Activated T-helper 2 cell treated with anti-CD3 and anti-CD28 coated beads, Interferon-gamma antibody, Interleukin-2, Interleukin-4, amounts not matched to agents 10 μg/mL and 5 μg/mL and 100 μg/mL, durations not matched to agents 14 hours and 24 hours and 36 hours (primary cell): ENCODE measurements at regions not wholly inside any gene's neighbourhood (a gene's known extent, or its start where the extent isn't known, plus 50 kb on each side); places are given as distances from the start of the nearest gene placed in this dataset.
A peak's percentile ranks its signal among the peaks of the same experiment; 100 is the strongest.

ENCODE experiments used
- DNase-seq: peaks from one replicate; pipeline ENCODE4 v3.0.0; 2021; ENCODE audit warnings: low spot score
- H3K27ac Mint-ChIP-seq: one replicate; pipeline ENCODE4 v1.8.0; 2021; ENCODE audit warnings: mixed read lengths
- H3K27me3 Mint-ChIP-seq: one replicate; pipeline ENCODE4 v1.8.0; 2021; ENCODE audit warnings: low read depth, mixed read lengths
- H3K36me3 Mint-ChIP-seq: one replicate; pipeline ENCODE4 v1.8.0; 2021; ENCODE audit warnings: low read depth, mixed read lengths
- H3K4me1 Mint-ChIP-seq: one replicate; pipeline ENCODE4 v1.8.0; 2021; ENCODE audit warnings: low read depth, mixed read lengths
- H3K4me3 Mint-ChIP-seq: one replicate; pipeline ENCODE4 v1.8.0; 2021; ENCODE audit warnings: low read depth, mild to moderate bottlenecking, moderate library complexity, mixed read lengths
- H3K9me3 Mint-ChIP-seq: one replicate; pipeline ENCODE4 v1.8.0; 2021; ENCODE audit warnings: mixed read lengths
- intact Hi-C: fragments of 100-400 bp; cut with micrococcal nuclease; formaldehyde crosslinking; loops from one replicate; pipeline ENCODE4 v1.15.1; 2023

DNA sequence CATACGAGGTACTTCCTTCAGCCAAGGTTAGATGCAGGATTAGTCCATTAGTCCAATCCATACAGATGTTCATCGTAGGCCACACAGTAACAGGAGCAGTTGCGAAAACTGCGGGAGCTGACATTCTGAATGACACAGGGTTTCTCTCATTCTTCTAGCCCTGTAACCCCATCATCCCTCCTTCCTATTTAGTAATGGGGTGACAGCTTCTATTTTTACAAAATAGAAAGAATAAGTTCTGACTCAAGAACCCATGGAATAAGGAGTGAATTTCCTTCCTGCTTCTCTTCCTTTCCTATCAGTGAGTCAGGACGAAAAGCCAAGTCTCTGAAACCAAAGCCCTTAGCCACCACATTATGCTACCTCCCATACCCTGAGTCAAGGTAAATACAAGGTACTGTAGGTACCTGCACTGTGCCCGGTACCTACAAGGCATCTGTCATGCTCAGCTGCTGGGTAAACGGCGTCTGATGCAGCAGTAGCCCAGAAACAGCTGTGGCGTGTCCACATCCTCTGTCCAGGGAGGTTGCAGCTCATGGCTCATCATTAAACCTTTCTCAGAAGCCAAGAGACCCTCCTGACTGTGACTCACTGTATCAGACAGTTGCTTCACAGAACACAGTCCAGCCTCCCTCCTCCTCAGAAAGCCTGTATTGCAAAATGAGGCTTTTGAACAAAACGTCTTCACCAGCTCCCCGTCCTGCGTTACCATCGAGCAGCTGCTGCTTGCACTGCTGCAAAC is 84.2 kb downstream of the ESM1 start:
- DNase-seq: no peak
- Mint-ChIP-seq H3K4me3 (no peak overlapping the region), H3K9me3 (no peaks in the 10 kb centered on the region), H3K27me3 (peaks cover 53% of the 10 kb centered on the region), H3K4me1 (peaks cover 36% of the 10 kb centered on the region), H3K27ac (no peak overlapping the region), H3K36me3 (no peaks in the 10 kb centered on the region)
- intact Hi-C loops: no loop called here

DNA sequence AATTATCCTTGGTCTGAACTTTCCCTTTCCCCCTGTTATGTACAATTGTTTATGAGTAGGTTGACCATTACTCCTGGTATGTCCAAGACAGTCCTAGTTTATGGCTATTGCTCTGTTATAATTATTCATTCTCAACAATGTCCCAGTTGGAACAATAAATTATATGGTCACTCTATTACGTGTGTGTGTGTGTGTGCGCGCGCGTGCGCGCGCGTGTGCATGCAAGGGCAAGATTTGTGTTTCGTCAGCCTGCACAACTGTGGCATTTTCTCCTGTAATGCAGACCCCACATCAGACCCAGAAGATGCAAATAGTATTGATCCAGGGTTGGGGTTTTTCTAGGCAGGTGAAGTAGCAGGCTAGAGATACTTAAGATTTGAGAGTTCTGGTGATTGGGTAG is 88.4 kb downstream of the ESM1 start:
- Mint-ChIP-seq H3K4me1 (peaks cover 11% of the 10 kb centered on the region), H3K27ac (no peak overlapping the region), H3K9me3 (no peaks in the 10 kb centered on the region), H3K36me3 (no peaks in the 10 kb centered on the region), H3K27me3 (peaks cover 65% of the 10 kb centered on the region), H3K4me3 (no peak overlapping the region)
- intact Hi-C loops: no loop called here
- DNase-seq: no peak

- no peak overlapping the region for H3K27ac Mint-ChIP-seq
- H3K4me3 Mint-ChIP-seq: peak overlapping the region; percentile 24
- no peaks in the 10 kb centered on the region for H3K9me3 Mint-ChIP-seq
- DNase-seq: no peak
- H3K27me3 Mint-ChIP-seq: peaks cover 67% of the 10 kb centered on the region
- intact Hi-C loops: no loop called here
- no peaks in the 10 kb centered on the region for H3K36me3 Mint-ChIP-seq
- peaks cover 5% of the 10 kb centered on the region for H3K4me1 Mint-ChIP-seq
Observed at GRCh38 chr5:54895816-54896341, 89.5 kb downstream of the ESM1 start.

DNA sequence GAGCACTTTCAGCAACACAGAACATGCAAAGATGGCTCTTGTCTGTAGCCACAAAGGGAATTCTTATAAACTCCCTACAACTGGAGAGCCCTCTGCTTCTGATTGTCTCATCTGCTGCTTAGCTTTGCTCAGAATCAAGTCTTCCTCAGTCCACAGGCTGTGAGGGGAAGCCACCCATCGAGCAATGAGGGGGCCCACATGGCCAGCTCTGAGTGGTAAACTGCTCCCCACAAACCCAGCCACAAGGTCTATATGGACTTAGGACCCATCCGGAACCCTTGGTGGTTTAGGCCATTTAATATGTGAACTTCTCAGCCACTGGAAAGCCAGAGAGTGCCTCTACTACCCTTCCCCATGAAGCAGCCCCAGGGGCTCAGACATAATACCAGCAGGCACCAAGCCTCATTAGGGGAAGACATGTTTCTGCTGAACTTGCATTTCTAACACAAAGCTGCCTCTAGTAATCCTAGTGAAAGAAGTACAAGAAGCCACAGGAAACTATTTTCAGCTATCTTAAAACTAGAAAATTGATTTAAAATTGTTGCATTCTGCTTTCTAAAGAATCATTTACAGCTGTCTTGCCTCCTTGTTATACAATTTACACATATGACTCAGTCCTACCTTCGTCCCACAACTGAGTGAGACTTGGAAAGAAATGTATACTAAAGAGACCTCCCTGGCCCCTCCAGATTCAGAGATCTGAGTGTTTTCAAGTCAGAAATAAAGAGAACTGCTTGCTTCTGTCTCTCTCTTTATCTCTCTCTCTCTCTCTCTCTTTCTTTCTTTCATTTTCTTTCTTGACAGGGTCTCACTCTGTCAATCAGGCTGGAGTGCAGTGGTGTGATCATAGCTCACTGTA is 90.2 kb downstream of the ESM1 start:
- intact Hi-C loops: no loop called here
- DNase-seq: no peak
- no peaks in the 10 kb centered on the region for H3K9me3 Mint-ChIP-seq
- H3K27me3 Mint-ChIP-seq: peaks cover 70% of the 10 kb centered on the region
- H3K4me3 Mint-ChIP-seq: peak overlapping the region; percentile 24
- no peaks in the 10 kb centered on the region for H3K36me3 Mint-ChIP-seq
- H3K4me1 Mint-ChIP-seq: peaks cover 5% of the 10 kb centered on the region
- H3K27ac Mint-ChIP-seq: no peak overlapping the region

GRCh38 chr5:54889826-54890225 is 95.6 kb downstream of the ESM1 start:
- H3K27ac Mint-ChIP-seq: no peak overlapping the region
- DNase-seq: no peak
- peaks cover 78% of the 10 kb centered on the region for H3K27me3 Mint-ChIP-seq
- no peak overlapping the region for H3K4me3 Mint-ChIP-seq
- H3K9me3 Mint-ChIP-seq: no peaks in the 10 kb centered on the region
- no peaks in the 10 kb centered on the region for H3K4me1 Mint-ChIP-seq
- H3K36me3 Mint-ChIP-seq: no peaks in the 10 kb centered on the region
- intact Hi-C loops: loop anchor here (10.0 kb wide), 1 partner anchor 335 kb away; the partner anchor contains the start of gene MCIDAS

- H3K4me3 Mint-ChIP-seq: no peak overlapping the region
- H3K36me3 Mint-ChIP-seq: peaks cover 5% of the 10 kb centered on the region
- peaks cover 7% of the 10 kb centered on the region for H3K4me1 Mint-ChIP-seq
- peaks cover 86% of the 10 kb centered on the region for H3K27me3 Mint-ChIP-seq
- H3K27ac Mint-ChIP-seq: no peak overlapping the region
- DNase-seq: no peak
- no peaks in the 10 kb centered on the region for H3K9me3 Mint-ChIP-seq
- intact Hi-C loops: loop anchor here (10.0 kb wide), 1 partner anchor 337 kb away; the partner anchor contains the start of gene MCIDAS
Observed at GRCh38 chr5:54887663-54888062, 97.7 kb downstream of the ESM1 start.

GRCh38 chr5:54886866-54887265 is 98.5 kb downstream of the ESM1 start:
- DNase-seq: no peak
- peaks cover 85% of the 10 kb centered on the region for H3K27me3 Mint-ChIP-seq
- peaks cover 8% of the 10 kb centered on the region for H3K4me1 Mint-ChIP-seq
- H3K9me3 Mint-ChIP-seq: no peaks in the 10 kb centered on the region
- H3K4me3 Mint-ChIP-seq: no peak overlapping the region
- H3K36me3 Mint-ChIP-seq: peaks cover 5% of the 10 kb centered on the region
- no peak overlapping the region for H3K27ac Mint-ChIP-seq
- intact Hi-C loops: loop anchor here (10.0 kb wide), 1 partner anchor 338 kb away; the partner anchor contains the start of gene MCIDAS

GRCh38 chr5:54885636-54886035 is 99.8 kb downstream of the ESM1 start:
- no peak for DNase-seq
- H3K9me3 Mint-ChIP-seq: no peaks in the 10 kb centered on the region
- H3K4me3 Mint-ChIP-seq: no peak overlapping the region
- H3K27me3 Mint-ChIP-seq: peaks cover 84% of the 10 kb centered on the region
- H3K27ac Mint-ChIP-seq: no peak overlapping the region
- intact Hi-C loops: loop anchor here (10.0 kb wide), 1 partner anchor 339 kb away; the partner anchor contains the start of gene MCIDAS
- peaks cover 16% of the 10 kb centered on the region for H3K4me1 Mint-ChIP-seq
- peaks cover 5% of the 10 kb centered on the region for H3K36me3 Mint-ChIP-seq

- no peak for DNase-seq
- Mint-ChIP-seq H3K9me3 (no peaks in the 10 kb centered on the region), H3K27me3 (peaks cover 80% of the 10 kb centered on the region), H3K27ac (no peak overlapping the region), H3K4me3 (no peak overlapping the region), H3K36me3 (peaks cover 5% of the 10 kb centered on the region), H3K4me1 (peaks cover 16% of the 10 kb centered on the region)
- intact Hi-C loops: loop anchor here (10.0 kb wide), 1 partner anchor 341 kb away; the partner anchor contains the start of gene MCIDAS
Observed at GRCh38 chr5:54884195-54884536, 101.2 kb downstream of the ESM1 start.

GRCh38 chr5:54883374-54884194 is 101.8 kb downstream of the ESM1 start:
- Mint-ChIP-seq H3K4me1 (peaks cover 16% of the 10 kb centered on the region), H3K27ac (no peak overlapping the region), H3K4me3 (peak overlapping the region; percentile 67), H3K36me3 (peaks cover 5% of the 10 kb centered on the region), H3K9me3 (no peaks in the 10 kb centered on the region), H3K27me3 (peaks cover 78% of the 10 kb centered on the region)
- intact Hi-C loops: loop anchor here (10.0 kb wide), 1 partner anchor 341 kb away; the partner anchor contains the start of gene MCIDAS
- no peak for DNase-seq

DNA sequence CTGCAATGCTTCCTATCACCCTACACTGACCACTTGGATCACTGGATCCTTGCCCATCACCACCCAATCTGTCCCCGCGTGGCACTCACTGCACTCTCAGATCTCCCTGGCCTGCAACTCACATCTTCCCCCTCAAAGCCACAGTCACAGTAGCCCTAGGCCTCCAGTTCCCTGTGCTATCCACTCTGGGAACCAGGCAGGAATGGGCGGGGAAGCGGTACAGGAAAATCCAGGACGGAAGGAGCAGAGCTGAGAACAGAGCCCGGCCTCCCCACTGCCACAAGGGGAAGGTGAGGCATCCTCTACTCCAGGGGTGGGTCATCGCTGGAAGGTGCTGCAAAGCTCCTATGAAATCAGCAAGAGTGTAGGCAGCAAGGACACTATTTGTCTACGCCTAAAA is 102.6 kb downstream of the ESM1 start:
- intact Hi-C loops: loop anchor here (10.0 kb wide), 1 partner anchor 342 kb away; the partner anchor contains the start of gene MCIDAS
- Mint-ChIP-seq H3K4me3 (no peak overlapping the region), H3K4me1 (peaks cover 16% of the 10 kb centered on the region)

GRCh38 chr5:54882101-54882500 is 103.3 kb downstream of the ESM1 start:
- no peaks in the 10 kb centered on the region for H3K9me3 Mint-ChIP-seq
- DNase-seq: no peak
- peaks cover 71% of the 10 kb centered on the region for H3K27me3 Mint-ChIP-seq
- no peak overlapping the region for H3K4me3 Mint-ChIP-seq
- intact Hi-C loops: loop anchor here (10.0 kb wide), 1 partner anchor 343 kb away; the partner anchor contains the start of gene MCIDAS
- H3K27ac Mint-ChIP-seq: no peak overlapping the region
- peaks cover 5% of the 10 kb centered on the region for H3K36me3 Mint-ChIP-seq
- H3K4me1 Mint-ChIP-seq: peaks cover 16% of the 10 kb centered on the region

More for the DNA sequence above, 102.6 kb downstream of the ESM1 start:
- H3K9me3 Mint-ChIP-seq: no peaks in the 10 kb centered on the region
- H3K27me3 Mint-ChIP-seq: peaks cover 76% of the 10 kb centered on the region
- H3K36me3 Mint-ChIP-seq: peaks cover 5% of the 10 kb centered on the region
- H3K27ac Mint-ChIP-seq: no peak overlapping the region
- DNase-seq: no peak
